HEK293 (cell line): ENCODE measurements at regions not wholly inside any gene's neighbourhood (a gene's known extent, or its start where the extent isn't known, plus 50 kb on each side); places are given as distances from the start of the nearest gene placed in this dataset.

ENCODE experiments used
- CTCF ChIA-PET: fragments of 350-600 bp; formaldehyde crosslinking; extraction: SDS; loops from one replicate; lab custom pipeline; 2021; ENCODE audit warnings: antibody characterized with exemption; lab: Yijun Ruan, JAX
- POLR2A ChIA-PET: fragments of 300-600 bp; formaldehyde crosslinking; extraction: SDS; loops from one replicate; lab custom pipeline; 2020; ENCODE audit warnings: antibody characterized with exemption, inconsistent platforms; lab: Yijun Ruan, JAX
- H3K27ac ChIP-seq: fragments of 200-500 bp; sonication (Bioruptor generic); 2 replicates; pipeline ENCODE4 v1.5.1; 2014; ENCODE audit warnings: low read depth, low read length, control low read depth, inconsistent platforms; ENCODE audit errors: extremely low read depth
- H3K36me3 ChIP-seq, 2 experiments: fragments of 200-500 bp in 1 of 2; sonication (Bioruptor generic) in 1 of 2; 1 replicate in 1 of 2; 2 replicates in 1 of 2; pipeline ENCODE4 v1.5.1; 2014 to 2017; ENCODE audit warnings: inconsistent platforms in 2 of 2, low read length in 2 of 2; ENCODE audit not compliant: control insufficient read depth in 2 of 2, insufficient read depth in 1 of 2
- H3K4me1 ChIP-seq: fragments of 200-500 bp; sonication (Bioruptor generic); 2 replicates; pipeline ENCODE4 v1.5.1; 2014; ENCODE audit warnings: mild to moderate bottlenecking, low read length, inconsistent platforms; ENCODE audit not compliant: control insufficient read depth, insufficient read depth
- H3K4me3 ChIP-seq: 2 replicates; pipeline ENCODE4 v1.5.1; 2011; ENCODE audit warnings: low read depth, mild to moderate bottlenecking, control low read depth, low read length, moderate library complexity
- H3K9me3 ChIP-seq: fragments of 200-500 bp; sonication (Bioruptor generic); 2 replicates; pipeline ENCODE4 v1.5.1; 2014; ENCODE audit warnings: low read depth, low read length, inconsistent platforms; ENCODE audit not compliant: control insufficient read depth, insufficient read depth
- GLIS2 ChIP-seq: fragments of 450-650 bp; formaldehyde crosslinking; IDR thresholded peaks from 2 replicates; pipeline ENCODE4 v1.5.1; 2016; ENCODE audit warnings: missing biosample characterization, missing genetic modification characterization
- HOXA7 ChIP-seq: sonication (generic); formaldehyde crosslinking; IDR thresholded peaks from 2 replicates; pipeline ENCODE4 v1.8.1; 2022; ENCODE audit warnings: missing genetic modification reagents, borderline replicate concordance
- KLF1 ChIP-seq: fragments of 450-650 bp; formaldehyde crosslinking; IDR thresholded peaks from 2 replicates; pipeline ENCODE4 v1.5.1; 2016; ENCODE audit warnings: missing biosample characterization, missing genetic modification characterization
- KLF17 ChIP-seq: fragments of 450-650 bp; formaldehyde crosslinking; IDR thresholded peaks from 2 replicates; pipeline ENCODE4 v1.5.1; 2016; ENCODE audit warnings: missing biosample characterization, missing genetic modification characterization
- SALL2 ChIP-seq: fragments of 450-650 bp; formaldehyde crosslinking; IDR thresholded peaks from 2 replicates; pipeline ENCODE4 v1.5.0; 2017; ENCODE audit warnings: missing biosample characterization, mild to moderate bottlenecking, missing genetic modification characterization, borderline replicate concordance
- TRIM28 ChIP-seq: IDR thresholded peaks from 2 replicates; pipeline ENCODE4 v1.6.1; 2011; ENCODE audit warnings: low read length, control low read depth, borderline replicate concordance
- ZBTB20 ChIP-seq: fragments of 450-650 bp; formaldehyde crosslinking; IDR thresholded peaks from 2 replicates; pipeline ENCODE4 v1.5.1; 2016; ENCODE audit warnings: missing biosample characterization, missing genetic modification characterization
- ZFP3 ChIP-seq: fragments of 450-650 bp; formaldehyde crosslinking; IDR thresholded peaks from 2 replicates; pipeline ENCODE4 v1.5.1; 2016; ENCODE audit warnings: low read depth, missing biosample characterization, missing genetic modification characterization
- ZNF10 ChIP-seq: fragments of 450-650 bp; formaldehyde crosslinking; IDR thresholded peaks from 2 replicates; pipeline ENCODE4 v1.5.1; 2017; ENCODE audit warnings: missing biosample characterization, missing genetic modification characterization
- ZNF146 ChIP-seq: fragments of 450-650 bp; formaldehyde crosslinking; IDR thresholded peaks from 2 replicates; pipeline ENCODE4 v1.5.1; 2016; ENCODE audit warnings: missing biosample characterization, missing genetic modification characterization
- ZNF148 ChIP-seq: fragments of 450-650 bp; formaldehyde crosslinking; IDR thresholded peaks from 2 replicates; pipeline ENCODE4 v1.5.0; 2017; ENCODE audit warnings: missing biosample characterization, missing genetic modification characterization, borderline replicate concordance
- ZNF174 ChIP-seq: fragments of 450-650 bp; formaldehyde crosslinking; IDR thresholded peaks from 2 replicates; pipeline ENCODE4 v1.5.0; 2017; ENCODE audit warnings: missing biosample characterization, mild to moderate bottlenecking, missing genetic modification characterization
- ZNF221 ChIP-seq: fragments of 450-650 bp; formaldehyde crosslinking; IDR thresholded peaks from 2 replicates; pipeline ENCODE4 v1.5.1; 2017; ENCODE audit warnings: missing biosample characterization, missing genetic modification characterization, borderline replicate concordance
- ZNF26 ChIP-seq: fragments of 450-650 bp; formaldehyde crosslinking; IDR thresholded peaks from 2 replicates; pipeline ENCODE4 v1.5.1; 2016; ENCODE audit warnings: missing biosample characterization, missing genetic modification characterization
- ZNF510 ChIP-seq: fragments of 450-650 bp; formaldehyde crosslinking; IDR thresholded peaks from 2 replicates; pipeline ENCODE4 v1.5.1; 2018; ENCODE audit warnings: mild to moderate bottlenecking, missing genetic modification characterization, missing biosample characterization; ENCODE audit not compliant: insufficient replicate concordance
- ZNF521 ChIP-seq: fragments of 450-650 bp; formaldehyde crosslinking; IDR thresholded peaks from 2 replicates; pipeline ENCODE4 v1.5.1; 2017; ENCODE audit warnings: missing biosample characterization, mild to moderate bottlenecking, missing genetic modification characterization
- ZNF549 ChIP-seq: fragments of 450-650 bp; IDR thresholded peaks from 2 replicates; pipeline ENCODE4 v1.5.1; 2018; ENCODE audit warnings: missing biosample characterization, missing genetic modification characterization, mild to moderate bottlenecking, inconsistent platforms, moderate library complexity
- ZNF555 ChIP-seq: fragments of 450-650 bp; formaldehyde crosslinking; conservative IDR thresholded peaks from 2 replicates; pipeline ENCODE4 v1.5.1; 2017; ENCODE audit warnings: missing biosample characterization, mild to moderate bottlenecking, missing genetic modification characterization, inconsistent platforms
- ZNF561 ChIP-seq: fragments of 450-650 bp; IDR thresholded peaks from 2 replicates; pipeline ENCODE4 v1.5.1; 2018; ENCODE audit warnings: missing biosample characterization, missing genetic modification characterization, borderline replicate concordance
- ZNF624 ChIP-seq: fragments of 450-650 bp; formaldehyde crosslinking; IDR thresholded peaks from 2 replicates; pipeline ENCODE4 v1.5.1; 2017; ENCODE audit warnings: missing biosample characterization, missing genetic modification characterization
- ZNF747 ChIP-seq: fragments of 450-650 bp; formaldehyde crosslinking; IDR thresholded peaks from 2 replicates; pipeline ENCODE4 v1.5.1; 2016; ENCODE audit warnings: missing biosample characterization, missing genetic modification characterization

GRCh38 chr14:53788566-53788965 is 168.1 kb downstream of the BMP4 start:
- Histone ChIP-seq H3K4me3 (no peak overlapping the region), H3K4me1 (peaks cover 5% of the 10 kb centered on the region; the same call in 1 of the 2 replicates), H3K9me3 (no peaks in the 10 kb centered on the region), H3K27ac (no peak overlapping the region), H3K36me3 (no peaks in the 10 kb centered on the region)
- CTCF ChIA-PET: no interaction called here
- no peak for TF ChIP-seq ZNF521
- no peak for TF ChIP-seq ZNF561
- TF ChIP-seq TRIM28: no peak
- TF ChIP-seq ZNF549: no peak
- TF ChIP-seq ZFP3: no peak
- no peak for TF ChIP-seq ZNF26 (tag by site-specific recombination)
- no peak for TF ChIP-seq ZNF624 (tag by site-specific recombination)
- no peak for TF ChIP-seq SALL2 (tag by site-specific recombination)
- no peak for TF ChIP-seq HOXA7
- TF ChIP-seq ZNF174: no peak
- no peak for TF ChIP-seq GLIS2
- no peak for TF ChIP-seq ZNF146
- no peak for TF ChIP-seq KLF17 (tag by site-specific recombination)
- no peak for TF ChIP-seq ZNF555 (tag by site-specific recombination)
- TF ChIP-seq ZNF510 (tag by site-specific recombination): no peak
- no peak for TF ChIP-seq ZNF148 (tag by site-specific recombination)
- no peak for TF ChIP-seq ZNF10 (tag by site-specific recombination)
- POLR2A ChIA-PET: no interaction called here

GRCh38 chr14:53786045-53786444 is 170.6 kb downstream of the BMP4 start:
- Histone ChIP-seq H3K4me3 (no peak overlapping the region), H3K36me3 (no peaks in the 10 kb centered on the region), H3K4me1 (no peaks in the 10 kb centered on the region), H3K27ac (no peak overlapping the region), H3K9me3 (no peaks in the 10 kb centered on the region)
- ChIA-PET CTCF (no interaction called here), POLR2A (no interaction called here)
- TF ChIP-seq ZNF561 (no peak), ZBTB20 (tag by site-specific recombination) (no peak), KLF1 (tag by site-specific recombination) (no peak), ZNF221 (no peak), ZNF747 (tag by site-specific recombination) (no peak)
- TF ChIP-seq, all 188 proteins: peak for 0
